MV-4-11 (cell line): ENCODE measurements at regions not wholly inside any gene's neighbourhood (a gene's known extent, or its start where the extent isn't known, plus 50 kb on each side); places are given as distances from the start of the nearest gene placed in this dataset.

Source experiments
- DNase-seq: peaks from one replicate; lab custom pipeline; 2025; lab: John Stamatoyannopoulos, UW

GRCh38 chr9:89793124-89793495, 188.3 kb downstream of the GADD45G start:
- no peak for DNase-seq

GRCh38 chr9:89793551-89793950, 188.7 kb downstream of the GADD45G start:
- no peak for DNase-seq

DNA sequence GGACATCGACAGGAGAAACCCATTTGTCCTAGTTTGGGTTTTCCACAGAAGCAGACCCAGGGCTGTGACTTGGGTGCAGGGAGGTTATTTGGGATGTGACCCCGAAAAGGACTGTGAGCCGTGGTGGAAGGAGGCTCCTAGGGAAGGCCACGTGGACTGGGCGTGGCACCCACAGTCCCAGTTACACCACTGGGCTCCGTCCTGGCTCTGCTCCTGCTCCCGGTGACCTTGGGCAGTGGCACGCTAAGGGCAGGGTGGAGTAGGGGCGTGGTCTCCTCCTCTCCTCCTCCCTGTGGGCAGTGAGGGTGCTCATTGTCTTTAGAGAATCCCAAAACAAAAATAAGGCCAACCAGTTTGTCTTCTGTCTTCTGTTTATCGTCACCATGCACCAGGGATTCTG, 190.1 kb downstream of the GADD45G start:
- DNase-seq = no peak

GRCh38 chr9:89795538-89796195, 190.9 kb downstream of the GADD45G start:
- no peak for DNase-seq

DNA sequence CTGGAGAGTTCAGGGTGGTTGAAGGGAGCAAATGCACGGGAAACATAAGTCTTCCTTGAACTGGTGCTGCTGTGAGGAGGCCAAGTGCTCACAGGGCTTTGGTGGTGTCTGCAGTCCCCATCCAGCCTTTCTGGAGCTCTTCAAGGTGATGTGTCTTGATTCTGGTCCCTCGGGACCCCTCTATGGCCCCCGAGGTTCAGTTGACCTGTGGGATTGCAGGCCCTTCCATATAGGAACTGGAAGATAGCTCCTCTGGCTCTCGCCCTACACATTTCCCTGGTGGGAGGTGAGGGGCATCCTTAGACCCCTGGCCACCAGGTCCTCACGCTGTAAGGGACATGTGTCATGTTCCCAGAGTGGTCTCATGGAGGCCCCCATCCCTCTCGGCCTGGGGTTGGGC, 191.8 kb downstream of the GADD45G start:
- no peak for DNase-seq

DNA sequence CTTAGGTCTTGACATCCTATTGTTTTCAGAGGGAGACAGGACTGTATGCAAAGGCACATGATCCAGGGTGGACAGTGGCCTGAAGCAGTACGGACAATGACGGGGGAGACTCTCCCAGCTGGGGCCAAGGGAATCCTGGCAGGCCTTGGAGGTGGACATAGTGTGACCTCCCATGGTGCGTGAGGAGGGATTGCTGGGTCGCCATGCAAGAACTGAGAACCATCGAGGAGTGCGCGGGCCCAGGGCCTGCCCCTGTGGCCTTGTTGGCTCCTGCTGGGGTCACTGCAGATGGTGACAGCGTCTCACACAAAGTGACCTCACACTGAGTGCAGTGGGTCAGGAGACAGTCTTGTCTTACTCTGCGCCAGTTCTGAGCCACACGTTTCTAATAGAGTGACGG, 192.4 kb downstream of the GADD45G start:
- DNase-seq = no peak

- DNase-seq = no peak
Observed at GRCh38 chr9:89797937-89798455, 193.2 kb downstream of the GADD45G start.

DNA sequence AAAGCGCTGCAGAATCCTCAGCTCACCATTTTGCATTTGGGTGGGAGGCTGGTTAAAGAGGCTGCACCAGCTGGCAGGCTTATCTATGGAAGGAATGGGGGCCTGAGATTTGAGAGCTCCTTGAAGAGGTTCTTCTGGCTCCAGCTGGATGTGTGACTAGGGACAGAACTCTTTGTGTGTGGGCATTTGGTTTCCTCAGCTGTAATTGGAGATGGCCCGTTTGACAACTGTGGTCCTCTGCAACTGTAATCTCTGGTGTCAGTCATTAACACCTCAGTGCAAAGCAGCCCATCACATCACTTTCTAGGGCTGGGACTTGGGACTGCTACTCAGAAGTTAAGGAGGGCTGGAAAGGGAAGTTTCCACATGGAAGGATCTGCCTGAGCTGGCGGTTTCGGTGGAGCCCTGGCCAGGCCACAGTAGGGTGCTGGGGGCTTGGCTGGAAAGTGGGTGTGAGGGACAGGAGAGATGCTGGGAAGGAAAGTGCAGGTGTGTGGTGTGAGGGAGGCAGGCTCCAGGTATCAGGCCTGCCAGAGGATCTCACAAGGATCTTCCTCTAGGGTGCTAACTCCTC, 193.8 kb downstream of the GADD45G start:
- DNase-seq = no peak

- DNase-seq = no peak
Observed at GRCh38 chr9:89799221-89799620, 194.4 kb downstream of the GADD45G start.

DNA sequence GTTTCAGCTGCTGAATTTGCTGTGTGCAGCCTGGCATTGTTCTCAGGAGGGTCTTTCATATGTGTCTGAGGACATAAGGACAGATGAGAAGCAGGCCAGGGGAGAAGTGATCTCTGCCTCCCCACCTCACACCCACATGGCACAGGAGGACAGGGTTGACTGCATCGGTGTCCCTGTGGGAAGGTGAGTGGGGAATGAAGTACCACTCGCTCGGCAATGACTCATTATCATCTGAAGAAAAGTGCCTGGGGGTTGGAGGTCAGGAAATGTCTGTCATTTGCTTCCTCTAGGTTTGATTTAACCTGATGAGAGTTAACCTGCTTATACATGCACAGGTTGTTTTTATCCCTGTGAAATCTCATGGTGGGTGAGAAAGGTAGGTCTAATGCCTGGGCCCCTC, 195.0 kb downstream of the GADD45G start:
- no peak for DNase-seq

- DNase-seq = no peak
Observed at GRCh38 chr9:89801341-89801740, 196.5 kb downstream of the GADD45G start.

GRCh38 chr9:89801742-89802670, 197.2 kb downstream of the GADD45G start:
- DNase-seq = no peak

GRCh38 chr9:89802781-89803355, 198.1 kb downstream of the GADD45G start:
- no peak for DNase-seq

DNA sequence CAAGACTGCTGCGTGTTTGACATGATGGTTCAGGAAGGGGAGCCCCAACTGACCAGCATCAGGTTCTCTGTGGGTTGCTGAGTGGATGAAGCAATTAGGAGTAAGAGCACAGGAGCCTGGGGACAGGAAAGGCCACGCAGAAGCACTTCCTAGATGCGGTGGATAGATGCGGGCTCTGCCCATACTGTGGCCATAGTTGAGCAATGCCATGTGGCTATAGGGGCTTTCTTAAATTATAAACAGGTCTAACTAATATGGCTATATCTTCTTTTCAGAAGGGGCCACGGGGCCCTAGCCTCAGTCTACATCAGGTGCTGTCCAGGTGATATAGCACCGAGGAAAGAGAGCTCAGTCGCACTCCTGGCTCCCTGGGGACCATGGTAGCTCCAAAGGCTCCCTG, 198.6 kb downstream of the GADD45G start:
- DNase-seq = peak; percentile 70

DNA sequence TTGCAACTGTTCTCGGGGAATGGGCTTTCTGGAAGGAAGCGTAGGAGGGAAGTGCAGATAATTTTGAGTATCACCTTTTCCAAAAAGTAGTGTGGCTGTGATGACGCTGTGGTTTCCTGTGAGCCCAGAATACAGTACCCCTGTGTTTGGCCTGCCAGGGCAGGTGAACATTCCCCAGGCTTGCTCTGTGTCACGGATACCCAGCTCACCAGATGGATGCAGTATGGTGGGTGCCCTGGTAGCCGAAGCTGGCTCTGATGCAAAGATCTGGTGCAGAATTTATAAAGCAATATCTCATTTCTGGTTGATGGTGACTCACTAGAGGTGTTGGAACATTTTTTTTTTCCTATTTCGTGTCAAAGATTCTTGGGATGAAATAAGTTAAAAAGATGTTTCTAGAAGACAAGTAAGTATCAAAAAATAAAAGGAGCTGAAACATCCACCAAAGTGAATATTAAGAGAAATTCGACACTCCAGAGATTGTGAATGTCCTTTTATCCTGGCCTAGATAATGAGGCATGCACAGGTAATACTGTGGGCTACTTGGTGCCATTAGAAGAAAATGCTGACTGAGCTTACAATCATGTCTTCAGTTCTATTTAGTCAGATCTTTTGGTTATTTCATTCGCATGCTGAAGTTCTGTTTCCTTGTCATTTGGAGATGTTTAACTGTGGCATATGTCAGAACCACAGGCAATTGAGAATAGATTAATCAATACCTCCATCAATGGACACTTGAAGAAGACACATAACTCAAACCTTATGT, 200.1 kb downstream of the GADD45G start:
- no peak for DNase-seq

- no peak for DNase-seq
Observed at GRCh38 chr9:89805571-89806292, 200.9 kb downstream of the GADD45G start.

DNA sequence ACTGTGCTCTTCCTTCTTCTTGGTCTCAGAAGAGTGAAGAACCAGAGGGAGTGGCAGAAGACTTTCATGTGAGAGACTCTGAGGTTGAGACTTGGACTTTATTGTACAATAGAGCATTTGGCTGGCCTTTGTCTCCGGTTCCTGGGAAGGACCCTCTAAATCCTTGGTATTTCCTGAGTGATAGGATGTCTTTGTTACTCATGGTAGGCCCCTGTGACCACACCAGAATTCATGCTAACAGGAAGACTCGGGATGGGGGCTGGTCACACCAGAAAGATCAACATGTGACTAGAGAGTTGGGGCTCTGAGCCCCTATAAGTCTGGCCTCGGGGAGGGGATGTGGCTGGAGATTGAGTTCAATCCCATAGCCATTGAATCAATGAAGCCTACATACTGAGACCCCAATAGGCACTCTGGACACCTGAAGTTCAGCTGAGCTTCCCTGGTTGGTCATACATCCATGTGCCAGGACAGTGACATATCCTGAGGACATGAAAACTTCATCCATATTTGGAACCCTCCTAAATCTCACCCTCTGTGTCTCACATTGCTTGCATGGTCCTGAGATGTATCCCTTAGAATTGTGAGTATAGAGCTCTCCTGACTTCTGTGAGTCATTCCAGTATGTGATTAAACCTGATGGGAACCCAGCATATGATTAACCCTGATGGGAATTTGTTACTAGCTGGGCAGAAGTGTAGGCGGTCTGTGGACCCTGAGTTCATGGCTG, 201.7 kb downstream of the GADD45G start:
- no peak for DNase-seq

DNA sequence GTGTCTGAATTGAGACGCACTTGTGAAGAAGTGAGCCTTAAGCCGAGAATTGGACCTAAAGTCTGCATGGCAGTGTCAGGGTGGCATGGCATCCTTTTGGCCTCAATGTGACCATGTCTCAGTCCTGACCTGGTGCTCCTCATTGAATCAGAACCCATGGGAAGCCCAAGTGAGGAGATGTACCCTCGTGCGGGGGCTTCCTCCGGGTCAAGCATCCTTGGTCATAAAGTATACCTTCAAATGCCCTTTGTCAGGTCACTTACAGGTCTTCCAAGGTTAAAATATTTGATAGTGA, 202.2 kb downstream of the GADD45G start:
- no peak for DNase-seq

DNA sequence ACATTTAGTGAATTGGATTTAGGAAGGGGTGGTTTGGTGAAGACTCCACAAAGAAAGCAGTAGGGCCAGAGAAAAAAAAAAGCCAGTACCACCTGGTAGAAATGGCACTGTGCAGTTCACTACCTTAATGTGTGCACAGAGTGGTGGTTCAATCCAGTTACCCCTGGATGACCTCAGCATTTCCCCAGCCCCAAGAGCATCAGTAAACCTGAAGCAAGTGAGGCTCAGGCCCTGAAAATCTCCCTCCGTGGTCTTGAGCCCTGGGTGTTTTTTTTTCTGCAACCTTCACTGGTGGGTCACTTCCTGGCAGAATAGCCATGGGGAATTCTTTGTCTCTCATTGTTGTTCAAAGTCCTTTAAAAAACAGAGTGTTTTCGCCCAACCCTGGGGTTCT, 202.9 kb downstream of the GADD45G start:
- no peak for DNase-seq

DNA sequence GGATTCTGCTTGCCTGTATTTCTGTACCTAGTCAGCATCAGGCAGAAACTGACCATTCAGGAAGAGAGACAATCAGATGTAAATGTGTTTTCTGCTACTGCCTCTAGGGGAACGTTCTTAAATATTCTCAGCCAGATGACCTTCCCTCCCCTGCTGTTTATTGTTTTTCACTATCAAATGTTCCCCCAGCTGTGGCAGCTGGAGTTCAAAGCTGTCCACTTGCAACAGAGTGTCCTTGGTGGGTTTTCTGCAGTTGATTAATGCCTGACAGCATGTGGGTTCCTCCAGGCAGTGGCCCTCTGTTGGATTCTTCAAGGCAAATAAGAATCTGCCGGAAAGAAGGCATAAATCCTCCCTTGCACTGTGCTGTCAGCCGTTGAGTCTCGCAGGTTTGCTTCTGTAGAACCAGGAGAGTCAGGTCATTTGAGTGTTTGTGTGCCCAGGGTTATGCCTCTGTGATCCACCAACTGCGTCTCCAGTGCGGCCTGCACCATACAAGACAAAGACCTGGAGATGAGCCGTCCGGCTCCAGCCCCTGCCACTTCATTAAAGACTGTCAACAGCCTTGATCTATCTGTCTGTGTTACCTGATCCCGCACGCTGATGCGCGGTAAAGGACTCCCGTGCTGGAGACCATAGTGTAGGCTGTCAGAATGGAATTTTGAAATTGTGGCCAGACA, 203.4 kb downstream of the GADD45G start:
- DNase-seq = peak; percentile 2
